ENCODE measurements at regions not wholly inside any gene's neighbourhood (a gene's known extent, or its start where the extent isn't known, plus 50 kb on each side); places are given as distances from the start of the nearest gene placed in this dataset.
A peak's percentile ranks its signal among the peaks of the same experiment; 100 is the strongest.
"Not testable (repeated sequence)": the region's sequence is repeated elsewhere in the genome, so short reads cannot be mapped to it uniquely, and the experiment has no call there.

GRCh38 chr16:29176154-29176470 is 191.3 kb downstream of the LAT start:
- 85 to 88% methylated on average over 7 of the region's 7 CpGs for WGBS, 2 donors
- ATAC-seq (ENCODE audit: low FRiP score); H3K27ac ChIP-seq (ENCODE audit: low read depth in 1 of 2, low read length in 2 of 2): not testable (repeated sequence)

GRCh38 chr16:29175411-29176153 is 190.7 kb downstream of the LAT start:
- 86 to 91% methylated on average over 18 to 19 of the region's 19 CpGs for WGBS, 2 donors
- H3K9me3 ChIP-seq (ENCODE audit: control insufficient read depth, low read length); intact Hi-C loops (cut with DNase I); H3K27ac ChIP-seq (ENCODE audit: low read depth in 1 of 2, low read length in 2 of 2); H3K4me3 ChIP-seq (ENCODE audit: low read length in 2 of 2); ATAC-seq (ENCODE audit: low FRiP score); H3K27me3 ChIP-seq (ENCODE audit: control insufficient read depth in 1 of 2, insufficient read depth in 2 of 2, low read length in 1 of 2); H3K36me3 ChIP-seq (ENCODE audit: control insufficient read depth in 1 of 2, insufficient read depth in 2 of 2, low read length in 1 of 2); H3K4me1 ChIP-seq (ENCODE audit: control insufficient read depth in 1 of 2, insufficient read depth in 2 of 2, low read length in 2 of 2): not testable (repeated sequence)
- DNase-seq, result peak; percentile 48 to 59

More at GRCh38 chr16:29176154-29176470, 191.3 kb downstream of the LAT start:
- H3K27me3 ChIP-seq (ENCODE audit: control insufficient read depth in 1 of 2, insufficient read depth in 2 of 2, low read length in 1 of 2); H3K9me3 ChIP-seq (ENCODE audit: control insufficient read depth, low read length); H3K4me1 ChIP-seq (ENCODE audit: control insufficient read depth in 1 of 2, insufficient read depth in 2 of 2, low read length in 2 of 2); H3K36me3 ChIP-seq (ENCODE audit: control insufficient read depth in 1 of 2, insufficient read depth in 2 of 2, low read length in 1 of 2); H3K4me3 ChIP-seq (ENCODE audit: low read length in 2 of 2); intact Hi-C loops (cut with DNase I): not testable (repeated sequence)
- DNase-seq, result peak in 1 of 2 donors; percentile 29

- H3K4me3 ChIP-seq (ENCODE audit: low read length in 2 of 2); H3K27ac ChIP-seq (ENCODE audit: low read depth in 1 of 2, low read length in 2 of 2); H3K4me1 ChIP-seq (ENCODE audit: control insufficient read depth in 1 of 2, insufficient read depth in 2 of 2, low read length in 2 of 2); H3K27me3 ChIP-seq (ENCODE audit: control insufficient read depth in 1 of 2, insufficient read depth in 2 of 2, low read length in 1 of 2); intact Hi-C loops (cut with DNase I); H3K9me3 ChIP-seq (ENCODE audit: control insufficient read depth, low read length); ATAC-seq (ENCODE audit: low FRiP score); H3K36me3 ChIP-seq (ENCODE audit: control insufficient read depth in 1 of 2, insufficient read depth in 2 of 2, low read length in 1 of 2): not testable (repeated sequence)
- WGBS, 2 donors, result 89 to 95% methylated on average over 15 to 16 of the region's 16 CpGs
- peak; percentile 4 to 42 for DNase-seq
Observed at GRCh38 chr16:29173371-29174305, 188.8 kb downstream of the LAT start.

GRCh38 chr16:29172098-29172724 is 187.4 kb downstream of the LAT start:
- H3K27ac ChIP-seq (ENCODE audit: low read depth in 1 of 2, low read length in 2 of 2); H3K9me3 ChIP-seq (ENCODE audit: control insufficient read depth, low read length); H3K36me3 ChIP-seq (ENCODE audit: control insufficient read depth in 1 of 2, insufficient read depth in 2 of 2, low read length in 1 of 2); H3K4me1 ChIP-seq (ENCODE audit: control insufficient read depth in 1 of 2, insufficient read depth in 2 of 2, low read length in 2 of 2); H3K27me3 ChIP-seq (ENCODE audit: control insufficient read depth in 1 of 2, insufficient read depth in 2 of 2, low read length in 1 of 2); ATAC-seq (ENCODE audit: low FRiP score); H3K4me3 ChIP-seq (ENCODE audit: low read length in 2 of 2); intact Hi-C loops (cut with DNase I): not testable (repeated sequence)
- WGBS, 2 donors, result 95 to 98% methylated on average over 7 of the region's 7 CpGs
- peak; percentile 18 to 23 for DNase-seq

GRCh38 chr16:29171296-29171695 is 186.4 kb downstream of the LAT start:
- H3K4me1 ChIP-seq (ENCODE audit: control insufficient read depth in 1 of 2, insufficient read depth in 2 of 2, low read length in 2 of 2); H3K36me3 ChIP-seq (ENCODE audit: control insufficient read depth in 1 of 2, insufficient read depth in 2 of 2, low read length in 1 of 2); H3K27me3 ChIP-seq (ENCODE audit: control insufficient read depth in 1 of 2, insufficient read depth in 2 of 2, low read length in 1 of 2); intact Hi-C loops (cut with DNase I); H3K4me3 ChIP-seq (ENCODE audit: low read length in 2 of 2); ATAC-seq (ENCODE audit: low FRiP score); H3K9me3 ChIP-seq (ENCODE audit: control insufficient read depth, low read length); H3K27ac ChIP-seq (ENCODE audit: low read depth in 1 of 2, low read length in 2 of 2): not testable (repeated sequence)
- peak in 1 of 2 donors; percentile 17 for DNase-seq
- 96 to 97% methylated on average over 6 of the region's 6 CpGs for WGBS, 2 donors

GRCh38 chr16:29170393-29171119 is 185.7 kb downstream of the LAT start:
- H3K27me3 ChIP-seq (ENCODE audit: control insufficient read depth in 1 of 2, insufficient read depth in 2 of 2, low read length in 1 of 2); ATAC-seq (ENCODE audit: low FRiP score); H3K36me3 ChIP-seq (ENCODE audit: control insufficient read depth in 1 of 2, insufficient read depth in 2 of 2, low read length in 1 of 2); intact Hi-C loops (cut with DNase I); H3K27ac ChIP-seq (ENCODE audit: low read depth in 1 of 2, low read length in 2 of 2); H3K4me3 ChIP-seq (ENCODE audit: low read length in 2 of 2); H3K4me1 ChIP-seq (ENCODE audit: control insufficient read depth in 1 of 2, insufficient read depth in 2 of 2, low read length in 2 of 2); H3K9me3 ChIP-seq (ENCODE audit: control insufficient read depth, low read length): not testable (repeated sequence)
- 91 to 92% methylated on average over 20 of the region's 20 CpGs for WGBS, 2 donors
- DNase-seq, result peak in 1 of 2 donors; percentile 35

GRCh38 chr16:29169295-29169994 is 184.6 kb downstream of the LAT start:
- H3K27ac ChIP-seq (ENCODE audit: low read depth in 1 of 2, low read length in 2 of 2); H3K27me3 ChIP-seq (ENCODE audit: control insufficient read depth in 1 of 2, insufficient read depth in 2 of 2, low read length in 1 of 2); H3K9me3 ChIP-seq (ENCODE audit: control insufficient read depth, low read length); H3K4me1 ChIP-seq (ENCODE audit: control insufficient read depth in 1 of 2, insufficient read depth in 2 of 2, low read length in 2 of 2); H3K36me3 ChIP-seq (ENCODE audit: control insufficient read depth in 1 of 2, insufficient read depth in 2 of 2, low read length in 1 of 2); H3K4me3 ChIP-seq (ENCODE audit: low read length in 2 of 2); intact Hi-C loops (cut with DNase I): not testable (repeated sequence)
- ATAC-seq (ENCODE audit: low FRiP score), result peak; percentile 41
- DNase-seq, result peak in 1 of 2 donors; percentile 33
- 69 to 74% methylated on average over 14 to 16 of the region's 16 CpGs for WGBS, 2 donors

Measured in aorta (tissue), 5 donors.